ENCODE measurements at regions not wholly inside any gene's neighbourhood (a gene's known extent, or its start where the extent isn't known, plus 50 kb on each side); places are given as distances from the start of the nearest gene placed in this dataset.

- no peak overlapping the region for H3K9ac ChIP-seq (ENCODE audit: insufficient read depth in 1 of 2, low read depth in 2 of 2, low read length in 2 of 2)
- peaks cover 11 to 17% of the 10 kb centered on the region in 2 experiments for H3K4me1 ChIP-seq (replicated peaks in 1 of 2; ENCODE audit: control insufficient read depth in 2 of 2, insufficient read depth in 2 of 2, low read length in 2 of 2)
- no peaks in the 10 kb centered on the region for H3K79me2 ChIP-seq (ENCODE audit: control insufficient read depth, insufficient read depth, low read length)
- H2AFZ ChIP-seq (ENCODE audit: low read depth, low read length) = no peak overlapping the region
- TF ChIP-seq SP2 (IDR thresholded peaks at IDR 0.05; ENCODE audit: extremely low read depth, low read depth, low read length, poor library complexity, severe bottlenecking) (no peak), HDAC2 (IDR thresholded peaks at IDR 0.05) (no peak), ETV5 (CRISPR knock-in tag; IDR thresholded peaks at IDR 0.05; ENCODE audit: low read depth) (no peak), ZNF316 (IDR thresholded peaks at IDR 0.05) (peak; percentile 23; the same call in 1 of the 2 replicates), E2F8 (IDR thresholded peaks at IDR 0.05; ENCODE audit: low read depth, partially characterized antibody) (no peak)
- intact Hi-C loops (cut with micrococcal nuclease) (no loop called here), in situ Hi-C loops (cut with MboI) (no loop called here)
- POLR2A ChIA-PET = interaction anchor here (1.2 kb wide), 1 partner anchor 9 kb away, joined by 3 read pairs; no protein-coding TSS in a partner anchor
- no peaks in the 10 kb centered on the region for H3K9me3 ChIP-seq (replicated peaks; ENCODE audit: control insufficient read depth, insufficient read depth, low read depth, low read length)
- no peaks in the 10 kb centered on the region for H3K9me1 ChIP-seq (ENCODE audit: control insufficient read depth, insufficient read depth, low read length)
- 88% methylated on average over 2 of the region's 2 CpGs for WGBS (ENCODE audit: insufficient coverage, low coverage, missing lambda C conversion rate)
- H3K36me3 ChIP-seq (ENCODE audit: control insufficient read depth, insufficient read depth, low read length) = no peaks in the 10 kb centered on the region
- peaks cover 0 to 3% of the 10 kb centered on the region in 2 experiments; a peak in 1 of 5 replicates for H3K27me3 ChIP-seq (ENCODE audit: control insufficient read depth in 2 of 2, insufficient read depth in 2 of 2, low read length in 2 of 2)
- CTCF ChIA-PET (ENCODE audit: low intra/inter-chr PET ratio) = no interaction called here
- H3K4me2 ChIP-seq (ENCODE audit: insufficient read depth, low read length) = no peak overlapping the region
- no peak overlapping the region for H3K27ac ChIP-seq (ENCODE audit: extremely low read depth, low read depth, low read length)
- no peak overlapping the region for H3K4me3 ChIP-seq
- FAIRE-seq (no peak), DNase-seq (ENCODE audit: extremely low read depth in 1 of 4, low spot score in 3 of 4) (no peak), ATAC-seq (no peak)
- H4K20me1 ChIP-seq (replicated peaks; ENCODE audit: control insufficient read depth, insufficient read depth, low read length) = no peaks in the 10 kb centered on the region
- no TSS peak for BruUV-seq (replicated peaks)
Measured at GRCh38 chr1:235014756-235015155, 113.9 kb downstream of the TOMM20 start.

Measured in K562 (cell line).